Stimulated activated CD8-positive, alpha-beta memory T cell treated with anti-CD3 and anti-CD28 coated beads, Interleukin-15, amount 100 ng/mL, for 24 hours (primary cell): ENCODE measurements at regions not wholly inside any gene's neighbourhood (a gene's known extent, or its start where the extent isn't known, plus 50 kb on each side); places are given as distances from the start of the nearest gene placed in this dataset.
"Not testable (repeated sequence)": the region's sequence is repeated elsewhere in the genome, so short reads cannot be mapped to it uniquely, and the experiment has no call there.

ENCODE experiments used
- DNase-seq: peaks from one replicate; pipeline ENCODE4 v3.0.0-alpha.2; 2020; ENCODE audit warnings: low read depth

DNA sequence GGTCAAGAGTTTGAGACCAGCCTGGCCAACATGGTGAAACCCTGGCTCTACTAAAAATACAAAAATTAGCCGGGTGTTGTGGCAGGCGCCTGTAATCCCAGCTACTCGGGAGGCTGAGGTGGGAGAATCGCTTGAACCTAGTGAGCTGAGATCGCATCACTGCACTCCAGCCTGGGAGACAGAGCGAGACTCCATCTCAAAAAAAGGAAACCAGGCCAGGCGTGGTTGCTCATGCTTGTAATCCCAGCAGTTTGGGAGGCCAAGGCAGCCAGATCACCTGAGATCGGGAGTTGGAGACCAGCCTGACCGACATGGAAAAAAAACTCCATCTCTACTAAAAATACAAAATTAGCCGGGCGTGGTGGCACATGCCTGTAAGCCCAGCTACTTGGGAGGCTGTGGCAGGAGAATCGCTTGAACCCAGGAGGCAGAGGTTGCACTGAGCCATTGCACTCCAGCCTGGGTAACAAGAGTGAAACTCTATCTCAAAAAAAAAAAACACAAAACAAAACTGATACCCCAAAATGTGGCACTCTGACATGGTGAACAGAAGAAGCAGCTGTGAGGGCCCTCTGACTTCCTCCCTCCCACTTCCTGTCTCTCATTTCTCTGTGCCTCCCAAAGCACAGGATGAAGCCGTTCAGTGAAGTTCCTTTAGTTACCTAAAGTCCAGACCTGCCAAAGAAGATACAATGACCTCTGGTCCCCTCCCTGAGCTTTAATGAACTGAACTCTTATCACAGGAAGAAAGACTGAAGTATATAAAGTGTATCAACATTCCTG, 93.2 kb upstream of the GRIN2A start:
- DNase-seq = not testable (repeated sequence)

DNA sequence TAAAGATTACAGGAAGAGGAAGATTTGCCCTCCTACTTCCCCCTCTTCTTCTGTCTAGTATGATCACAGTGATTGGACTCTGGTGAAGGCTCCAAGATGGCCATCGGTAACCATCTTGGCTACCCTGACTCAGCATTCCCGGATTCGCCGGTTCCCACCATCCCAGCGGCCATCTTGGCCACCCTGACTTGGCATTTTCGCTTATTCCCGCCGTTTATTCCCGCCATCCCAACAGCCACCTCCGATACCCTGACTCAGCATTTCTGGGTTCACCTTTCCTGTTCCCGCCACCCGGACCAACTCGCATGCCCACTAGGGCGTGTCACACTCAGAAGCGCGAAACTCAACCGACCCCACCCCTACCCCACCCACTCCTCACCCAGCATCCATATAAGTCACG, 95.4 kb upstream of the GRIN2A start:
- DNase-seq = no peak

DNA sequence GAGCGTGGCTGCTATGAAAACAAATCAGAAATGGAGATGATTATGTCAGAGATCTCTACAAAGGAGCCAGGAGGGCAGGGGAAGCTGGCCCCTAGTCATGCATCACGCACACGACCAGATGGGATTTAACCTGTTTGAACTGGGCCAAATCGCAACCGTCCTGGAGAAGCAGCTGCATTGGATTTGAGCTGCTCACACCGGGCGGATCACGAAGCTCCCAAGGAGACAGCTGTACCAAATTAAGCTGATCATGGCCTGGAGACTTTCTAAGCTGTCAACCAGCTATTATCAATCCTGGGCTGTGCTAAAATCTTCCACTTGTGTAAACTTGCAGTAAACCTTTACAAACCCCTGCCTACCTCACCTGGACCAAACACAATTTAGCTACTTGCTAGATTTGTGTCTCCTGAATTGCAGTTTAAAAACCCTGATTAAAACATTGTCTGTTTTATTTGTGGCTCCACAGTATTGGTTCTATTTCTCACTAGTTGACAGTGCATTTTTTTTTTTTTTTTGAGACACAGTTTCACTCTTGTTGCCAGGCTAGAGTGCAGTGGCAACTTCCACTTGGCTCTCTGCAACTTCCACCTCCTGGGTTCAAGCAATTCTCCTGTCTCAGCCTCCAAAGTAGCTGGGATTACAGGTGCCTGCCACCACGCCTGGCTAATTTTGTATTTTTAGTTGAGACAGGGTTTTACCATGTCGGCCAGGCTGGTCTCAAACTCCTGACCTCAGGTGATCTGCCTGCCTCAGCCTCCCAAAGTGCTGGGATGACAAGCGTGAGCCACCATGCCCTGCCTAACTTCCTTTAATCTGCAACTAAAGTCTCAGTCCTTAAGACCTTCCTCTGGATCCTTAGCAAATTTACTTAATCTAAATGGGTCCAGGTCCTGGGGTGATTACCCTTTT, 98.3 kb upstream of the GRIN2A start:
- no peak for DNase-seq

DNA sequence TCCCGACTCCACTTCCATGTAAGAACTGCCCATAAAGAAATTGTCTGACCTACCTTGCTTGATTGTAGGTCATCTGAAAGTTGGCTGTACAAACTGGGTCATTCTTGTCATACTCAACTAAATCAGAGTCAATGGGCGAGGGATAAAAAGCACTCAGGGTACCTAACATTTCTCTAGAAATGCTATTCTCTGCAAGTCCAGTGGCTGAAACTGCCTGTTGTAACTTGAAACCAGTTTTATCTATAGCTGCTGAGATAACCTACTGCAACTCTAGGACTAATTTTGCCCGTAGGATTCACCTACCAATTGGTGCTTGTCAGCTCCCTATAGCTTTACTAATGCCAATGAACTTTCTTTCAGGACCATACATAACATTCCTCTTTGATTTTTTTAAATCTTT, 100.1 kb upstream of the GRIN2A start:
- no peak for DNase-seq

DNA sequence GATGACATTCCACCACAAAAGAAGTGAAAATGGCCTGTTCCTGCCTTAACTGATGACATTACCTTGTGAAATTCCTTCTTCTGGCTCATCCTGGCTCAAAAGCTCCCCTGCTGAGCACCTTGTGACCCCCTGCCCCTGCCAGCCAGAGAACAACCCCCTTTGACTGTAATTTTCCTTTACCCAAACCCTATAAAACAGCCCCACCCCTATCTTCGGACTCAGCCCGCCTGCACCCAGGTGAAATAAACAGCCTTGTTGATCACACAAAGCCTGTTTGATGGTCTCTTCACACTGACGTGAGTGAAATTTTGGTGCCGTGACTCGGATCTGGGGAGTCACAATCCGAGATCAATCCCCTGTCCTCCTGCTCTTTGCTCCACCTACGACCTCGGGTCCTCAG, 101.0 kb upstream of the GRIN2A start:
- DNase-seq = not testable (repeated sequence)

DNA sequence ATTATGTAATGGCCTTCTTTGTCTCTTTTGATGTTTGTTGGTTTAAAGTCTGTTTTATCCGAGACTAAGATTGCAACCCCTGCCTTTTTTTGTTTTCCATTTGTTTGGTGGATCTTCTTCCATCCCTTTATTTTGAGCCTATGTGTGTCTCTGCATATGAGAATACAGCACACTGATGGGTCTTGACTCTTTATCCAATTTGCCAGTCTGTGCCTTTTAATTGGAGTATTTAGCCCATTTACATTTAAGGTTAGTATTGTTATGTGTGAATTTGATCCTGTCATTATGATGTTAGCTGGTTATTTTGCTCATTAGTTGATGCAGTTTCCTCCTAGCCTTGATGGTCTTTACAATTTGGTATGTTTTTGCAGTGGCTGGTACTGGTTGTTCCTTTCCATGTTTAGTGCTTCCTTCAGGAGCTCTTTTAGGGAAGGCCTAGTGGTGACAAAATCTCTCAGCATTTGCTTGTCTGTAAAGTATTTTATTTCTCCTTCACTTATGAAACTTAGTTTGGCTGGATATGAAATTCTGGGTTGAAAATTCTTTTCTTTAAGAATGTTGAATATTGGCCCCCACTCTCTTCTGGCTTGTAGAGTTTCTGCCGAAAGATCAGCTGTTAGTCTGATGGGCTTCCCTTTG, 95.3 kb upstream of the ATF7IP2 start:
- DNase-seq = not testable (repeated sequence)

GRCh38 chr16:10292197-10292596, 93.7 kb upstream of the ATF7IP2 start:
- DNase-seq = not testable (repeated sequence)

GRCh38 chr16:10292976-10293375, 92.9 kb upstream of the ATF7IP2 start:
- not testable (repeated sequence) for DNase-seq

GRCh38 chr16:10294153-10294552, 91.7 kb upstream of the ATF7IP2 start:
- DNase-seq = not testable (repeated sequence)

DNA sequence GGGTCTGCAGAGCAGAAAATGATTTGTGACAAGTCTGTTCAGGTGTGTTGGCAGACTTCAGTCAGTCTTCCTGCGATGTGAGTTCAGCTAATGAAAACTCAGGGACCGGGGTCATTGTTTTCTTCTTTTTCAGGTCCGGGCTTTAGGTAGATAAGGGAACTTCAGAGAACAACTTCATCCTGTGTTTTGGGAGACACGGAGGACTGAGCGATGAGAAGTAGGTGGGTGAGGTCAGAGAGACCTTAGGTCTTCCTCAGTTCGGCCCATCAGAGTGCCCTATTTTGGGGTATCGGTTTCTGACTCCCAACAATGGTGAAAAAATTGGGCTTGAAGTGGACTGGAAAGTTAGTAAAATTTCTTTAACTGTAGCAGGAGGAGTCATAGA, 88.9 kb upstream of the ATF7IP2 start:
- no peak for DNase-seq

- DNase-seq = no peak
Measured at GRCh38 chr16:10297341-10298006, 88.4 kb upstream of the ATF7IP2 start.

DNA sequence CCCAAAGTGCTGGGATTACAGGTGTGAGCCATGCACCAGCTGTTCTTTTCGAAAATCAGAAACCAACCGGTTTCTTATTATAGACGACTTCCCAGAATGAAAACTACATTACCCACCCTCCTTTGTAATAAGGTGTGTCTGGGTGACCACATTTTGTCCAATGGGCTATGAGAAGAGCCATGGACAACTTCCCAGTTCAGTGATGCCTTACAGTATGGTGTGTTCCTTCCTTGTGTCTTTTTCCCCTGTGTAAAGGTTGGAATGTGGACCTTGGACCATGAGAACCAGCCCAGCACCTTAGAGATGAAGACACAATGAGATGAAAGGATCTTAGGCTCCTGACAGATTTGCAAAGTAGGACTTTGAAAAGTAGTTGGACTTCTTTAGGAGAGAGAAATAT, 85.0 kb upstream of the ATF7IP2 start:
- no peak for DNase-seq

- not testable (repeated sequence) for DNase-seq
Measured at GRCh38 chr16:10301547-10301946, 84.3 kb upstream of the ATF7IP2 start.

DNA sequence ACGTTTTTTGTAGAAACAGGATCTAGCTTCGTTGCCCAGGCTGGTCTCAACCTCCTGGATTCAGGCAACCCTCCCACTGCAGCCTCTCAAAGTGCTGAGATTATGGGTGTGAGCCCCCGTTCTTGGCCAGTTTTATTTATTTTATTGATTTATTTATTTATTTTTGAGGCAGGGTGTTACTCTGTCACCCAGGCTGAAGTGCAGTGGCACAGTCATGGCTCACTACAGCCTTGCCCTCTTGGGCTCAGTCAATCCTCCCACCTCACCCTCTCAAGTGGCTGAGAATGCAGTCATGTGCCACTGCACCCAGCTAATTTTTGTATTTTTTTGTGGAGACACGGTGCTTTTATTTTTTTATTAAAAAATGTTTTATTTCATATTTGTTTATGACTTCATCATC, 79.9 kb upstream of the ATF7IP2 start:
- no peak for DNase-seq

DNA sequence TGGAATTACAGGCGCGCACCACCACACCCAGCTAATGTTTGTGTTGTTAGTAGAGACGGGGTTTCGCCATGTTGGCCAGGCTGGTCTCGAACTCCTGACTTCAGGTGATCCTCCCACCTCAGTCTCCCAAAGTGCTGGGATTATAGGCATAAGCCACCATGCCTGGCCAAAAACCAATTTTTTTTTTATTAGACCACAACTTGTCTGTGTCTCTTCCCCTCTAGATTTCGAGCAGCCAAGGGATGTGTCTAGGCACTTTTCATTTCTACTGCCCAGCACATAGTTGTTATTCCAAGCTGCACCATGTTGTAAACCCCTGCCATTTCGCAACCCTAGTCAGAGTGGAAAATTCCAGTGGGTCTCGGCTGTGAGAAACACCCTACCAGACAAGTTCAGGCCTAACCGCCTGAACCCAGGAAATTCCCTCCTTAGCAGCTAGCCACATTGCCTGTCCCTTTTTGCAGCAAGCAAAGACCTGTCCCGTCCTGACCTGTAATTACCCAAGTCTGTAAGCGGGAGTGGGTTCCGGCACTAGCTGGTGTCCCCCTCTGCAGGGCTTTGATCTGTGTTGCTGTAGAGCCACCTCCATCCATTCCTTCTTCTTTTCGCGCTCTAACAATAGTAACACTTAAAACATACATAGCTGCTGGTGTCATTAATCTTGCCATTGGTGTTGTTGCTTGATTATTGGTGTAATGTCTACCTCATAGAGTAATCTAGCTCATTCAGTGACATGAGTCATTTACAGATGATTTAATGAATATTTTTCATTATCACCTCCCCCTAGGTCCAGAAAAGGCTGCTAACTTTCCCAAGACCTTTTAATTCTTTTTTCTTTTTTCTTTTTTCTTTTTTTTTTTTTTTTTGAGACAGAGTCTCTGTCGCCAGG, 77.3 kb upstream of the ATF7IP2 start:
- no peak for DNase-seq

- DNase-seq = no peak
Measured at GRCh38 chr16:10309271-10309932, 76.5 kb upstream of the ATF7IP2 start.

- DNase-seq = no peak
Measured at GRCh38 chr16:10312008-10312407, 73.9 kb upstream of the ATF7IP2 start.

DNA sequence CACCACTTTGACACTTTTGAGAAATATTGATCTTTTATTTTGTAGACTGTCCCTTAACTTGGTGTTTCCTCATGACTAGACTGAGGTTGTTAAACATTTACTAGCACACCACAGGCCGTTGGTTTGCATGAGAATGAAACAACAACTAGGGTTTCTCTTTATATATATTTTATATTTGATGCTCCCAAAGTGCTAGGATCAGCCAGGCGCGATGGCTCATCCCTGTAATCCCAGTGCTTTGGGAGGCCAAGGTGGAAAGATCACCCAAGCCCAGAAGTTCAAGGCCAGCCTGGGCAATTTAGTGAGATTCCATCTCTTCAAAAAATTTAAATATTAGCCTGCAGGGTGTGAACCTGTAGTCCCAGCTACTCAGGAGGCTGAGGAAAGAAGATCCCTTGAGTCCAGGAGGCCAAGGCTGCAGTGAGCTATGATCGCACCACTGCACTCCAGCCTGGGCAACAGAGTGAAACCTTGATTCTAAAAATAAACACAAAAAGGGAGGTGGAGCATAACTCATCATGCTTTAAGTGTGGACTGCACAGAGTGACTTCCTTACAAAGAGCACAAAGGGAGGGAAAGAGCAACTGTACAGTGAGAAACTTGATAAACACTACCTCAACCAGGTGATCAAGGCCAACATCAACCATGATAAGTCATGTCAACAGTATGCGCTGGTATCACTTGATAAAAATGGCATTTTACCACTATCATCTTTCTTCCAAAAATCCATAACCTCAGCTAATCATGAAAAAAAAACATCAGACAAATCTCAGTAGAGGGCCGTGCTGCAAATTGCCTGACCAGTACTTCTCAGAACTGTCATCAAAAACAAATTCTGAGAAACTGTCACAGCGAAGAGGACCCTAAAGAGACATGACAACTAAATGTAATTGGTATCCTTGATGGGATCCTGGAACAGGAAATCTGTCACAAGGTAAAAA, 72.8 kb upstream of the ATF7IP2 start:
- no peak for DNase-seq

- no peak for DNase-seq
Measured at GRCh38 chr16:10314317-10314716, 71.5 kb upstream of the ATF7IP2 start.
